Body of pancreas (tissue), 4 donors: ENCODE measurements at regions not wholly inside any gene's neighbourhood (a gene's known extent, or its start where the extent isn't known, plus 50 kb on each side); places are given as distances from the start of the nearest gene placed in this dataset.

Experiments
- POLR2A ChIP-seq, 3 donors: fragments of 450-650 bp; IDR thresholded peaks; one replicate each; pipeline ENCODE4 v1.6.1; 2016; ENCODE audit warnings: antibody characterized with exemption in 3 of 3, mild to moderate bottlenecking in 2 of 3
- TF ChIP-seq, protein P1 (sequence below), 7 experiments: fragments of 450-650 bp in 4 of 7; fragments of 200-600 bp in 3 of 7; sonication (generic) in 3 of 7; IDR thresholded peaks; one replicate each; pipeline ENCODE4 v1.5.1; 2016 to 2019; ENCODE audit warnings: antibody characterized with exemption in 7 of 7

DNA sequence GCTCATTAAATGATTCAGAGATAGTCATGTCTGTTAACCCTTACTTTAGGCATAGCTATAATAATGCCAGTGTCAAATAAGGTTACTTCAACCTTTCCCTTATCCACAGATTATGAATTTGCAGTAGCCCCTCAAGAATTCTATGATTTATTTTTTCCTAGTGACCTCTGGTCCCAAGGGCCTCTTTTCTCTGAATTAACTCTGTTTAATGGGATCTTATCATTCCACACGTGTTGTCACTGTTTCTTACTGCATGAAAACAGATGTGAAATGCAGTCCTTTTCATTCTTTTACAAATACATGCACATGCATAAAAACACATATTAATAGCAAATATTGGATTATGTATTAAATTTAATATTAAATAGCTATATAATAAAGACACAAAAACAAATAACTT lies 667.7 kb upstream of the FOXG1 start:
- TF ChIP-seq, protein P1, sequence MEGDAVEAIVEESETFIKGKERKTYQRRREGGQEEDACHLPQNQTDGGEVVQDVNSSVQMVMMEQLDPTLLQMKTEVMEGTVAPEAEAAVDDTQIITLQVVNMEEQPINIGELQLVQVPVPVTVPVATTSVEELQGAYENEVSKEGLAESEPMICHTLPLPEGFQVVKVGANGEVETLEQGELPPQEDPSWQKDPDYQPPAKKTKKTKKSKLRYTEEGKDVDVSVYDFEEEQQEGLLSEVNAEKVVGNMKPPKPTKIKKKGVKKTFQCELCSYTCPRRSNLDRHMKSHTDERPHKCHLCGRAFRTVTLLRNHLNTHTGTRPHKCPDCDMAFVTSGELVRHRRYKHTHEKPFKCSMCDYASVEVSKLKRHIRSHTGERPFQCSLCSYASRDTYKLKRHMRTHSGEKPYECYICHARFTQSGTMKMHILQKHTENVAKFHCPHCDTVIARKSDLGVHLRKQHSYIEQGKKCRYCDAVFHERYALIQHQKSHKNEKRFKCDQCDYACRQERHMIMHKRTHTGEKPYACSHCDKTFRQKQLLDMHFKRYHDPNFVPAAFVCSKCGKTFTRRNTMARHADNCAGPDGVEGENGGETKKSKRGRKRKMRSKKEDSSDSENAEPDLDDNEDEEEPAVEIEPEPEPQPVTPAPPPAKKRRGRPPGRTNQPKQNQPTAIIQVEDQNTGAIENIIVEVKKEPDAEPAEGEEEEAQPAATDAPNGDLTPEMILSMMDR (IDR thresholded peaks at IDR 0.05): no peak
- no peak for TF ChIP-seq POLR2A (IDR thresholded peaks at IDR 0.05)
